MM.1S (cell line): ENCODE measurements at regions not wholly inside any gene's neighbourhood (a gene's known extent, or its start where the extent isn't known, plus 50 kb on each side); places are given as distances from the start of the nearest gene placed in this dataset.

Experiments
- DNase-seq: peaks from one replicate; pipeline ENCODE4 v3.0.0-alpha.2; 2015
- H2AFZ ChIP-seq: fragments of 300-600 bp; sonication (generic); 2 replicates; pipeline ENCODE4 v1.6.0; 2016; ENCODE audit warnings: antibody characterized with exemption, low read length
- H3F3A ChIP-seq: fragments of 300-600 bp; sonication (generic); 2 replicates; pipeline ENCODE4 v1.6.1; 2016; ENCODE audit warnings: mild to moderate bottlenecking, antibody characterized with exemption, low read length, moderate library complexity, mixed read lengths; ENCODE audit not compliant: insufficient read depth
- H3K27ac ChIP-seq: fragments of 300-600 bp; sonication (generic); 2 replicates; pipeline ENCODE4 v1.5.1; 2016; ENCODE audit warnings: mild to moderate bottlenecking, low read length
- H3K27me3 ChIP-seq: fragments of 300-600 bp; sonication (generic); replicated peaks from 2 replicates; pipeline ENCODE4 v1.6.0; 2016; ENCODE audit warnings: low read length; ENCODE audit not compliant: insufficient read depth
- H3K36me3 ChIP-seq: fragments of 300-600 bp; sonication (generic); replicated peaks from 2 replicates; pipeline ENCODE4 v1.6.1; 2016; ENCODE audit warnings: mild to moderate bottlenecking, low read length, mixed read lengths; ENCODE audit not compliant: insufficient read depth
- H3K4me1 ChIP-seq: fragments of 300-600 bp; sonication (generic); 2 replicates; pipeline ENCODE4 v1.6.1; 2016; ENCODE audit warnings: low read length, mixed read lengths
- H3K4me2 ChIP-seq: fragments of 300-600 bp; sonication (generic); 2 replicates; pipeline ENCODE4 v1.6.0; 2016; ENCODE audit warnings: low read depth, low read length
- H3K4me3 ChIP-seq: fragments of 300-600 bp; sonication (generic); 2 replicates; pipeline ENCODE4 v1.5.1; 2016; ENCODE audit warnings: low read length, mixed read lengths
- H3K79me2 ChIP-seq: fragments of 300-600 bp; sonication (generic); 2 replicates; pipeline ENCODE4 v1.6.1; 2016; ENCODE audit warnings: mixed run types, low read length, mixed read lengths
- H3K9ac ChIP-seq: fragments of 300-600 bp; sonication (generic); 2 replicates; pipeline ENCODE4 v1.6.1; 2016; ENCODE audit warnings: low read length, mixed read lengths
- H3K9me2 ChIP-seq: fragments of 300-600 bp; sonication (generic); replicated peaks from 2 replicates; pipeline ENCODE4 v1.6.1; 2016; ENCODE audit warnings: mild to moderate bottlenecking, low read length, mixed read lengths; ENCODE audit not compliant: insufficient read depth
- H3K9me3 ChIP-seq: fragments of 300-600 bp; sonication (generic); replicated peaks from 2 replicates; pipeline ENCODE4 v1.6.1; 2016; ENCODE audit warnings: mild to moderate bottlenecking, low read length, mixed read lengths; ENCODE audit not compliant: insufficient read depth
- H4K20me1 ChIP-seq: fragments of 300-600 bp; sonication (generic); 2 replicates; pipeline ENCODE4 v1.6.1; 2016; ENCODE audit warnings: mild to moderate bottlenecking, low read length, moderate library complexity, mixed read lengths; ENCODE audit not compliant: insufficient read depth
- EZH2 ChIP-seq: fragments of 300-600 bp; sonication (generic); optimal IDR thresholded peaks from 2 replicates; pipeline ENCODE3; 2017; ENCODE audit warnings: low read depth, mild to moderate bottlenecking, antibody characterized with exemption, low read length, mixed read lengths
- EZH2phosphoT487 ChIP-seq: fragments of 300-600 bp; sonication (generic); IDR thresholded peaks from 2 replicates; pipeline ENCODE4 v1.6.1; 2018; ENCODE audit warnings: antibody characterized with exemption, low read length
- TF ChIP-seq, protein P1 (sequence below): fragments of 300-600 bp; sonication (generic); IDR thresholded peaks from 2 replicates; pipeline ENCODE4 v1.5.1; 2016; ENCODE audit warnings: antibody characterized with exemption, low read length, mixed read lengths

GRCh38 chr5:25707093-25707492, 1062.3 kb upstream of the CDH10 start:
- Histone ChIP-seq H3K27ac (no peak overlapping the region), H2AFZ (no peak overlapping the region), H3K79me2 (no peaks in the 10 kb centered on the region), H4K20me1 (no peaks in the 10 kb centered on the region), H3F3A (no peaks in the 10 kb centered on the region), H3K4me2 (no peak overlapping the region), H3K4me3 (no peak overlapping the region), H3K9me3 (no peaks in the 10 kb centered on the region), H3K4me1 (no peaks in the 10 kb centered on the region), H3K9me2 (no peaks in the 10 kb centered on the region), H3K27me3 (no peaks in the 10 kb centered on the region), H3K36me3 (no peaks in the 10 kb centered on the region), H3K9ac (no peak overlapping the region)
- DNase-seq = no peak
- TF ChIP-seq, protein P1, sequence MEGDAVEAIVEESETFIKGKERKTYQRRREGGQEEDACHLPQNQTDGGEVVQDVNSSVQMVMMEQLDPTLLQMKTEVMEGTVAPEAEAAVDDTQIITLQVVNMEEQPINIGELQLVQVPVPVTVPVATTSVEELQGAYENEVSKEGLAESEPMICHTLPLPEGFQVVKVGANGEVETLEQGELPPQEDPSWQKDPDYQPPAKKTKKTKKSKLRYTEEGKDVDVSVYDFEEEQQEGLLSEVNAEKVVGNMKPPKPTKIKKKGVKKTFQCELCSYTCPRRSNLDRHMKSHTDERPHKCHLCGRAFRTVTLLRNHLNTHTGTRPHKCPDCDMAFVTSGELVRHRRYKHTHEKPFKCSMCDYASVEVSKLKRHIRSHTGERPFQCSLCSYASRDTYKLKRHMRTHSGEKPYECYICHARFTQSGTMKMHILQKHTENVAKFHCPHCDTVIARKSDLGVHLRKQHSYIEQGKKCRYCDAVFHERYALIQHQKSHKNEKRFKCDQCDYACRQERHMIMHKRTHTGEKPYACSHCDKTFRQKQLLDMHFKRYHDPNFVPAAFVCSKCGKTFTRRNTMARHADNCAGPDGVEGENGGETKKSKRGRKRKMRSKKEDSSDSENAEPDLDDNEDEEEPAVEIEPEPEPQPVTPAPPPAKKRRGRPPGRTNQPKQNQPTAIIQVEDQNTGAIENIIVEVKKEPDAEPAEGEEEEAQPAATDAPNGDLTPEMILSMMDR = no peak
- no peak for TF ChIP-seq EZH2
- TF ChIP-seq EZH2phosphoT487 = no peak

- Histone ChIP-seq H2AFZ (no peak overlapping the region), H3K9me2 (no peaks in the 10 kb centered on the region), H4K20me1 (no peaks in the 10 kb centered on the region), H3K4me3 (no peak overlapping the region), H3K9me3 (no peaks in the 10 kb centered on the region), H3K9ac (no peak overlapping the region), H3F3A (no peaks in the 10 kb centered on the region), H3K27ac (no peak overlapping the region), H3K4me1 (no peaks in the 10 kb centered on the region), H3K79me2 (no peaks in the 10 kb centered on the region), H3K4me2 (no peak overlapping the region), H3K27me3 (no peaks in the 10 kb centered on the region), H3K36me3 (no peaks in the 10 kb centered on the region)
- TF ChIP-seq, protein P1 = no peak
- TF ChIP-seq EZH2 = no peak
- TF ChIP-seq EZH2phosphoT487 = no peak
- no peak for DNase-seq
These were observed 1057.2 kb upstream of the CDH10 start for GRCh38 chr5:25701936-25702335.

- Histone ChIP-seq H3K79me2 (no peaks in the 10 kb centered on the region), H3K4me3 (no peak overlapping the region), H3K9ac (no peak overlapping the region), H3F3A (no peaks in the 10 kb centered on the region), H3K9me2 (no peaks in the 10 kb centered on the region), H4K20me1 (no peaks in the 10 kb centered on the region), H3K27ac (no peak overlapping the region), H3K4me2 (no peak overlapping the region), H3K27me3 (no peaks in the 10 kb centered on the region), H3K9me3 (no peaks in the 10 kb centered on the region), H3K4me1 (no peaks in the 10 kb centered on the region), H3K36me3 (no peaks in the 10 kb centered on the region), H2AFZ (no peak overlapping the region)
- no peak for DNase-seq
- no peak for TF ChIP-seq EZH2
- TF ChIP-seq, protein P1 = no peak
- no peak for TF ChIP-seq EZH2phosphoT487
These were observed 1050.0 kb upstream of the CDH10 start for GRCh38 chr5:25694801-25695200.
